IMR-90 (cell line): ENCODE measurements at regions not wholly inside any gene's neighbourhood (a gene's known extent, or its start where the extent isn't known, plus 50 kb on each side); places are given as distances from the start of the nearest gene placed in this dataset.

Experiments
- ATAC-seq: fragments of 200-7000 bp; cut with Tn5 transposase; 2 replicates; pipeline ENCODE4 v1.9.1; 2020; ENCODE audit warnings: low read depth, mild to moderate bottlenecking, moderate library complexity
- BruUV-seq: library from RNA; stranded (reverse); fragments of 400-500 nt; replicated peaks from 2 replicates; lab custom pipeline; 2021; lab: Mats Ljungman, UMichigan
- CTCF ChIA-PET: fragments of 300-600 bp; formaldehyde crosslinking; extraction: SDS; loops from one replicate; lab custom pipeline; 2021; ENCODE audit warnings: antibody characterized with exemption; lab: Yijun Ruan, JAX
- POLR2A ChIA-PET: fragments of 300-600 bp; sonication (Branson Sonifier 250); formaldehyde crosslinking; loops from one replicate; lab custom pipeline; 2022; ENCODE audit warnings: antibody characterized with exemption; ENCODE audit not compliant: unreplicated experiment; lab: Charles Lee
- DNase-seq: peaks from one replicate; pipeline ENCODE4 v3.0.0; 2013
- H2AFZ ChIP-seq: replicated peaks from 2 replicates; pipeline ENCODE3; 2013; ENCODE audit warnings: low read length, mild to moderate bottlenecking; ENCODE audit not compliant: poor library complexity
- H2AK5ac ChIP-seq: 2 replicates; pipeline ENCODE4 v1.6.1; 2013; ENCODE audit warnings: low read depth, low read length, inconsistent platforms
- H2AK9ac ChIP-seq: replicated peaks from 2 replicates; pipeline ENCODE3; 2013; ENCODE audit warnings: mild to moderate bottlenecking, low read depth, low read length, moderate library complexity; ENCODE audit not compliant: poor library complexity
- H2BK120ac ChIP-seq: 2 replicates; pipeline ENCODE4 v1.6.1; 2013; ENCODE audit warnings: low read depth, low read length, inconsistent platforms
- H2BK15ac ChIP-seq: 3 replicates; pipeline ENCODE4 v1.6.1; 2013; ENCODE audit warnings: low read depth, low read length, inconsistent platforms
- H2BK20ac ChIP-seq: 2 replicates; pipeline ENCODE4 v1.6.1; 2013; ENCODE audit warnings: low read depth, mild to moderate bottlenecking, inconsistent platforms, low read length, moderate library complexity
- H2BK5ac ChIP-seq: 2 replicates; pipeline ENCODE4 v1.6.1; 2013; ENCODE audit warnings: mild to moderate bottlenecking, low read depth, low read length, inconsistent platforms; ENCODE audit not compliant: poor library complexity, severe bottlenecking
- H3K14ac ChIP-seq: replicated peaks from 2 replicates; pipeline ENCODE4 v1.6.1; 2013; ENCODE audit warnings: low read depth, low read length, inconsistent platforms
- H3K18ac ChIP-seq: 2 replicates; pipeline ENCODE4 v1.6.1; 2013; ENCODE audit warnings: low read depth, low read length, control low read depth
- H3K23ac ChIP-seq: 2 replicates; pipeline ENCODE4 v1.6.1; 2013; ENCODE audit warnings: low read depth, low read length, inconsistent platforms
- H3K27ac ChIP-seq: 2 replicates; pipeline ENCODE4 v1.5.1; 2013; ENCODE audit warnings: mild to moderate bottlenecking, control low read depth, low read length; ENCODE audit not compliant: insufficient read depth
- H3K27me3 ChIP-seq: 2 replicates; pipeline ENCODE4 v1.6.1; 2013; ENCODE audit warnings: low read length; ENCODE audit not compliant: control insufficient read depth, insufficient read depth
- H3K36me3 ChIP-seq: 2 replicates; pipeline ENCODE4 v1.6.1; 2013; ENCODE audit warnings: low read length, mixed read lengths; ENCODE audit not compliant: control insufficient read depth, insufficient read depth
- H3K4ac ChIP-seq: 2 replicates; pipeline ENCODE4 v1.6.1; 2013; ENCODE audit warnings: low read depth, low read length, inconsistent platforms
- H3K4me1 ChIP-seq: 2 replicates; pipeline ENCODE4 v1.6.1; 2013; ENCODE audit warnings: low read length, mixed read lengths; ENCODE audit not compliant: control insufficient read depth, insufficient read depth
- H3K4me2 ChIP-seq: 2 replicates; pipeline ENCODE4 v1.6.1; 2013; ENCODE audit warnings: low read depth, mild to moderate bottlenecking, control low read depth, low read length, moderate library complexity
- H3K4me3 ChIP-seq: 2 replicates; pipeline ENCODE4 v1.5.1; 2013; ENCODE audit warnings: low read depth, mild to moderate bottlenecking, control low read depth, low read length, moderate library complexity; ENCODE audit not compliant: insufficient read depth
- H3K56ac ChIP-seq: 2 replicates; pipeline ENCODE4 v1.6.1; 2013; ENCODE audit warnings: low read length, inconsistent platforms; ENCODE audit not compliant: insufficient read depth; ENCODE audit errors: extremely low read depth
- H3K79me1 ChIP-seq, 2 experiments: 2 replicates each; pipeline ENCODE4 v1.6.1; 2013; ENCODE audit warnings: low read length in 2 of 2, inconsistent platforms in 1 of 2, low read depth in 1 of 2
- H3K9ac ChIP-seq: 2 replicates; pipeline ENCODE4 v1.6.1; 2013; ENCODE audit warnings: low read depth, low read length, control low read depth
- H3K9me1 ChIP-seq: 2 replicates; pipeline ENCODE4 v1.6.1; 2013; ENCODE audit warnings: low read length, inconsistent platforms; ENCODE audit not compliant: insufficient read depth
- H3K9me3 ChIP-seq: 2 replicates; pipeline ENCODE4 v1.6.1; 2013; ENCODE audit warnings: low read length; ENCODE audit not compliant: control insufficient read depth, insufficient read depth
- H4K20me1 ChIP-seq: 2 replicates; pipeline ENCODE4 v1.6.1; 2013; ENCODE audit warnings: low read length, inconsistent platforms; ENCODE audit not compliant: insufficient read depth
- H4K5ac ChIP-seq: 2 replicates; pipeline ENCODE4 v1.6.1; 2013; ENCODE audit warnings: mild to moderate bottlenecking, low read depth, low read length, control low read depth
- H4K8ac ChIP-seq, 2 experiments: 2 replicates each; pipeline ENCODE4 v1.6.1; 2013; ENCODE audit warnings: low read depth in 2 of 2, low read length in 2 of 2, control low read depth in 1 of 2, inconsistent platforms in 1 of 2
- H4K91ac ChIP-seq: 2 replicates; pipeline ENCODE4 v1.6.1; 2013; ENCODE audit warnings: low read depth, low read length, inconsistent platforms; ENCODE audit not compliant: insufficient read depth
- BHLHE40 ChIP-seq: fragments of 150-350 bp; IDR thresholded peaks from 2 replicates; pipeline ENCODE4 v1.6.1; 2016; ENCODE audit warnings: mild to moderate bottlenecking, low read depth, low read length
- CHD1 ChIP-seq: IDR thresholded peaks from 2 replicates; pipeline ENCODE4 v1.6.1; 2012; ENCODE audit warnings: low read depth, low read length, improper control_type of control experiment
- ELK1 ChIP-seq: fragments of 150-350 bp; IDR thresholded peaks from 2 replicates; pipeline ENCODE4 v1.6.1; 2016; ENCODE audit warnings: low read depth, mild to moderate bottlenecking, low read length, moderate library complexity, borderline replicate concordance
- FOS ChIP-seq: fragments of 150-350 bp; IDR thresholded peaks from 2 replicates; pipeline ENCODE4 v1.6.1; 2016; ENCODE audit warnings: low read depth, low read length
- NFE2L2 ChIP-seq: fragments of 150-350 bp; IDR thresholded peaks from 2 replicates; pipeline ENCODE4 v1.6.1; 2016; ENCODE audit warnings: low read depth, mild to moderate bottlenecking, low read length
- POLR2A ChIP-seq: IDR thresholded peaks from 2 replicates; pipeline ENCODE4 v1.6.1; 2012; ENCODE audit warnings: mild to moderate bottlenecking, low read depth, low read length
- RFX5 ChIP-seq: IDR thresholded peaks from 2 replicates; pipeline ENCODE4 v1.8.0; 2012; ENCODE audit warnings: low read depth, mild to moderate bottlenecking, low read length, moderate library complexity
- USF2 ChIP-seq: fragments of 150-350 bp; IDR thresholded peaks from 2 replicates; pipeline ENCODE4 v1.6.1; 2017; ENCODE audit warnings: mild to moderate bottlenecking, antibody characterized with exemption, low read length, low read depth
- WGBS, 2 experiments: methylation state at CpG; one replicate each; pipeline versions ENCODE4 v1.1.5 to v1.1.7; 2013; ENCODE audit warnings: missing lambda C conversion rate in 2 of 2; ENCODE audit not compliant: insufficient read length in 1 of 2; ENCODE audit errors: extremely low coverage in 2 of 2; 5-methylcytosine and 5-hydroxymethylcytosine counted together
- dilution Hi-C: fragments of 300-500 bp; cut with HindIII; formaldehyde crosslinking; loops from one replicate; pipeline ENCODE4 v1.14.3; 2018; ENCODE audit warnings: low sequenced_read_pairs; ENCODE audit not compliant: unreplicated experiment
- in situ Hi-C: fragments of 300-500 bp; cut with MboI; formaldehyde crosslinking; loops from 3 replicates; pipeline ENCODE4 v1.14.3; 2019; ENCODE audit warnings: low sequenced_read_pairs, inconsistent platforms, mixed read lengths
- intact Hi-C: fragments of 100-400 bp; cut with micrococcal nuclease; formaldehyde crosslinking; loops from 2 replicates; pipeline ENCODE4 v1.10.0; 2022

GRCh38 chr3:193890016-193890897 lies 245.7 kb upstream of the HES1 start (continued):
- TF ChIP-seq BHLHE40, result no peak

GRCh38 chr3:193894121-193894863 lies 241.7 kb upstream of the HES1 start:
- no peak overlapping the region for H3K23ac ChIP-seq
- no peak overlapping the region for H3K9ac ChIP-seq
- no peaks in the 10 kb centered on the region for H3K9me3 ChIP-seq
- no peaks in the 10 kb centered on the region for H3K36me3 ChIP-seq
- H4K20me1 ChIP-seq, result no peaks in the 10 kb centered on the region
- H3K27me3 ChIP-seq, result peaks cover 27% of the 10 kb centered on the region
- dilution Hi-C loops (no loop called here), in situ Hi-C loops (no loop called here), intact Hi-C loops (no loop called here)
- DNase-seq, result no peak
- TF ChIP-seq NFE2L2 (no peak), USF2 (no peak), POLR2A (no peak), CHD1 (no peak), ELK1 (no peak), FOS (no peak), RFX5 (no peak), BHLHE40 (no peak)
- no peaks in the 10 kb centered on the region for H3K9me1 ChIP-seq
- no peak overlapping the region for H4K8ac ChIP-seq
- no peaks in the 10 kb centered on the region for H3K79me1 ChIP-seq
- H3K4me1 ChIP-seq, result no peaks in the 10 kb centered on the region
- H2BK15ac ChIP-seq, result no peak overlapping the region
- no peak overlapping the region for H3K4me3 ChIP-seq
- H4K5ac ChIP-seq, result no peak overlapping the region
- POLR2A ChIA-PET, result no interaction called here
- H2AK9ac ChIP-seq, result no peak overlapping the region
- no peak overlapping the region for H2BK5ac ChIP-seq
- H4K91ac ChIP-seq, result no peak overlapping the region
- ATAC-seq, result no peak
- H3K18ac ChIP-seq, result no peak overlapping the region
- WGBS, 2 experiments, result 91% methylated on average over 6 of the region's 10 CpGs; no CpG with 5 or more reads in 1 of the 2 experiments
- no peak overlapping the region for H3K27ac ChIP-seq
- no peak overlapping the region for H3K14ac ChIP-seq
- H2BK20ac ChIP-seq, result no peak overlapping the region
- H3K56ac ChIP-seq, result no peak overlapping the region
- no peak overlapping the region for H3K4me2 ChIP-seq
- H2BK120ac ChIP-seq, result no peak overlapping the region
- CTCF ChIA-PET, result no interaction called here
- H2AK5ac ChIP-seq, result no peak overlapping the region
- H2AFZ ChIP-seq, result no peak overlapping the region
- no peak overlapping the region for H3K4ac ChIP-seq
- no TSS peak for BruUV-seq
